H9 (cell line): ENCODE measurements at regions not wholly inside any gene's neighbourhood (a gene's known extent, or its start where the extent isn't known, plus 50 kb on each side); places are given as distances from the start of the nearest gene placed in this dataset.

Experiments
- DNase-seq: peaks from one replicate; pipeline ENCODE4 v3.0.0-alpha.2; 2017
- H2AFZ ChIP-seq: one replicate; pipeline ENCODE4 v1.6.1; 2013; ENCODE audit warnings: mild to moderate bottlenecking, low read length, control low read depth, moderate library complexity
- H2AK5ac ChIP-seq: 2 replicates; pipeline ENCODE4 v1.6.1; 2013; ENCODE audit warnings: low read length, control low read depth, mixed read lengths; ENCODE audit not compliant: insufficient read length
- H2BK120ac ChIP-seq: one replicate; pipeline ENCODE4 v1.6.1; 2013; ENCODE audit warnings: low read depth, mild to moderate bottlenecking, low read length, control low read depth, inconsistent platforms; ENCODE audit not compliant: poor library complexity, severe bottlenecking
- H2BK12ac ChIP-seq: 2 replicates; pipeline ENCODE4 v1.6.1; 2013; ENCODE audit warnings: low read length, control low read depth, mixed read lengths, low read depth; ENCODE audit not compliant: insufficient read length
- H2BK15ac ChIP-seq: 2 replicates; pipeline ENCODE4 v1.6.1; 2013; ENCODE audit warnings: low read depth, low read length, control low read depth
- H2BK20ac ChIP-seq: one replicate; pipeline ENCODE4 v1.6.1; 2013; ENCODE audit warnings: low read depth, mild to moderate bottlenecking, low read length, control low read depth, inconsistent platforms; ENCODE audit not compliant: poor library complexity, severe bottlenecking
- H2BK5ac ChIP-seq: 2 replicates; pipeline ENCODE4 v1.6.1; 2013; ENCODE audit warnings: low read length, control low read depth, mixed read lengths; ENCODE audit not compliant: insufficient read length
- H3K14ac ChIP-seq: 2 replicates; pipeline ENCODE4 v1.6.1; 2013; ENCODE audit warnings: low read length, control low read depth; ENCODE audit not compliant: insufficient read depth
- H3K18ac ChIP-seq: 2 replicates; pipeline ENCODE4 v1.6.1; 2013; ENCODE audit warnings: low read depth, mild to moderate bottlenecking, mixed read lengths, low read length, control low read depth; ENCODE audit not compliant: insufficient read length
- H3K23ac ChIP-seq: 2 replicates; pipeline ENCODE4 v1.6.1; 2013; ENCODE audit warnings: low read length, control low read depth, mixed read lengths, low read depth; ENCODE audit not compliant: insufficient read length
- H3K23me2 ChIP-seq: 2 replicates; pipeline ENCODE4 v1.6.1; 2013; ENCODE audit warnings: low read depth, mild to moderate bottlenecking, mixed read lengths, low read length, control low read depth; ENCODE audit not compliant: insufficient read length, poor library complexity, severe bottlenecking
- H3K27ac ChIP-seq: 2 replicates; pipeline ENCODE4 v1.5.1; 2013; ENCODE audit warnings: low read length, control low read depth, mixed read lengths, low read depth; ENCODE audit not compliant: insufficient read length
- H3K27me3 ChIP-seq: 2 replicates; pipeline ENCODE4 v1.6.1; 2013; ENCODE audit warnings: low read length, control low read depth, inconsistent platforms; ENCODE audit not compliant: insufficient read depth
- H3K4ac ChIP-seq: 2 replicates; pipeline ENCODE4 v1.6.1; 2013; ENCODE audit warnings: low read depth, mild to moderate bottlenecking, control low read depth, inconsistent platforms, low read length, moderate library complexity
- H3K4me1 ChIP-seq: 2 replicates; pipeline ENCODE4 v1.6.1; 2013; ENCODE audit warnings: low read length, control low read depth, inconsistent platforms; ENCODE audit not compliant: insufficient read depth
- H3K4me2 ChIP-seq: 2 replicates; pipeline ENCODE4 v1.6.1; 2013; ENCODE audit warnings: low read length, control low read depth, mixed read lengths; ENCODE audit not compliant: insufficient read length, insufficient read depth
- H3K56ac ChIP-seq: 2 replicates; pipeline ENCODE4 v1.6.1; 2013; ENCODE audit warnings: low read depth, mild to moderate bottlenecking, mixed read lengths, low read length, control low read depth; ENCODE audit not compliant: insufficient read length
- H3K79me1 ChIP-seq: 2 replicates; pipeline ENCODE4 v1.6.1; 2013; ENCODE audit warnings: low read depth, mild to moderate bottlenecking, moderate library complexity, low read length, control low read depth, inconsistent platforms; ENCODE audit not compliant: insufficient read depth, poor library complexity, severe bottlenecking
- H3K79me2 ChIP-seq: 2 replicates; pipeline ENCODE4 v1.6.1; 2013; ENCODE audit warnings: low read length, control low read depth, inconsistent platforms; ENCODE audit not compliant: insufficient read depth
- H3K9ac ChIP-seq: 2 replicates; pipeline ENCODE4 v1.6.1; 2013; ENCODE audit warnings: low read length, control low read depth, mixed read lengths; ENCODE audit not compliant: insufficient read length; ENCODE audit errors: extremely low read depth
- H3K9me3 ChIP-seq: one replicate; pipeline ENCODE4 v1.6.1; 2013; ENCODE audit warnings: low read depth, low read length, inconsistent platforms; ENCODE audit not compliant: control insufficient read depth
- H3T11ph ChIP-seq: one replicate; pipeline ENCODE4 v1.6.1; 2013; ENCODE audit warnings: mild to moderate bottlenecking, low read length, control low read depth, inconsistent platforms
- H4K20me1 ChIP-seq: one replicate; pipeline ENCODE4 v1.6.1; 2013; ENCODE audit not compliant: control insufficient read depth, insufficient read length, insufficient read depth
- H4K5ac ChIP-seq: 2 replicates; pipeline ENCODE4 v1.6.1; 2013; ENCODE audit warnings: low read depth, mild to moderate bottlenecking, mixed read lengths, low read length, control low read depth; ENCODE audit not compliant: insufficient read length
- H4K8ac ChIP-seq: replicated peaks from 2 replicates; pipeline ENCODE4 v1.6.1; 2013; ENCODE audit warnings: low read length, control low read depth, mixed read lengths, low read depth; ENCODE audit not compliant: insufficient read length
- H4K91ac ChIP-seq: 2 replicates; pipeline ENCODE4 v1.6.1; 2013; ENCODE audit warnings: low read depth, mild to moderate bottlenecking, moderate library complexity, mixed read lengths, low read length, control low read depth; ENCODE audit not compliant: insufficient read length
- H3K27ac Mint-ChIP-seq, 3 experiments: 2 replicates in 2 of 3; 3 replicates in 1 of 3; pipeline ENCODE4 v1.8.0; 2020 to 2021; ENCODE audit warnings: mixed read lengths in 3 of 3, mild to moderate bottlenecking in 1 of 3, moderate library complexity in 1 of 3
- H3K27me3 Mint-ChIP-seq: 2 replicates; pipeline ENCODE4 v1.8.0; 2021; ENCODE audit warnings: low read depth, mild to moderate bottlenecking, moderate library complexity, mixed read lengths
- H3K36me3 Mint-ChIP-seq, 3 experiments: 2 replicates in 2 of 3; 3 replicates in 1 of 3; pipeline ENCODE4 v1.8.0; 2020 to 2021; ENCODE audit warnings: low read depth in 3 of 3, mixed read lengths in 3 of 3; ENCODE audit not compliant: insufficient read depth in 1 of 3
- H3K4me1 Mint-ChIP-seq, 2 experiments: 2 replicates each; pipeline ENCODE4 v1.8.0; 2020; ENCODE audit warnings: mixed read lengths in 2 of 2
- H3K4me3 Mint-ChIP-seq, 2 experiments: 2 replicates in 1 of 2; 3 replicates in 1 of 2; pipeline ENCODE4 v1.8.0; 2020 to 2021; ENCODE audit warnings: mild to moderate bottlenecking in 2 of 2, mixed read lengths in 2 of 2, moderate library complexity in 1 of 2
- H3K9me3 Mint-ChIP-seq, 2 experiments: 2 replicates in 1 of 2; 3 replicates in 1 of 2; pipeline ENCODE4 v1.8.0; 2020; ENCODE audit warnings: mild to moderate bottlenecking in 2 of 2, mixed read lengths in 2 of 2, moderate library complexity in 1 of 2
- WGBS: extraction: QIAGEN DNeasy Blood & Tissue Kit; methylation state at CpG from one replicate; pipeline ENCODE4 v1.1.7; 2013; ENCODE audit warnings: missing lambda C conversion rate, low lambda C conversion rate, mixed read lengths; ENCODE audit not compliant: insufficient read length; ENCODE audit errors: extremely low coverage; 5-methylcytosine and 5-hydroxymethylcytosine counted together
- TF ChIP-seq, protein P1 (sequence below): fragments of 200-600 bp; sonication (generic); conservative IDR thresholded peaks from 3 replicates; pipeline ENCODE4 v1.8.0; 2021; ENCODE audit warnings: antibody characterized with exemption, mild to moderate bottlenecking

DNA sequence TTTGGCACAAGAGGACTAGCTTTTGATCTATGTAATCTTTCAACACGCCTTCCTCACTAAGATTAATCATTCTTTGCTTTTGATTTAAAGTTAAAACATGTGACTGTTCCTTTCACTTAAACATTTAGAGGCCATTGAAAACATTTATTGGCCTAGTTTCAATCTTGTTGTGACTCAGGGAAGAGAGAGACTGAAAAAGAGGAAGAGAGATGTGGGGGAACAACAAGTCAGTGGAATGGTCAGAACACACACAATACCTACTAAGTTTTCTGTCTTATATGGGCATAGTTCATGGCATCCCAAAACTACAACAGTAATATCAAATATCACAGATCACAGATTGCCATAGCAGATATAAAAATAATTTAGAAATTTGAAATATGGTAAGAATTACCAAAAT, 812.9 kb upstream of the AGA start:
- Histone ChIP-seq H3K23ac (no peak overlapping the region), H3K9ac (no peak overlapping the region), H3K27me3 (no peaks in the 10 kb centered on the region), H3K23me2 (no peaks in the 10 kb centered on the region), H3K4me2 (no peak overlapping the region), H4K20me1 (no peaks in the 10 kb centered on the region), H4K8ac (no peak overlapping the region), H3K4me1 (no peaks in the 10 kb centered on the region), H3K4ac (no peak overlapping the region), H3K9me3 (no peaks in the 10 kb centered on the region), H2AK5ac (no peak overlapping the region), H2BK20ac (no peak overlapping the region), H4K5ac (no peak overlapping the region), H2BK12ac (no peak overlapping the region), H2BK120ac (no peak overlapping the region), H2AFZ (no peak overlapping the region), H3K79me2 (no peaks in the 10 kb centered on the region), H3T11ph (no peak overlapping the region), H2BK15ac (no peak overlapping the region), H3K79me1 (no peaks in the 10 kb centered on the region), H3K56ac (no peak overlapping the region), H3K27ac (no peak overlapping the region), H2BK5ac (no peak overlapping the region), H3K18ac (no peak overlapping the region), H4K91ac (no peak overlapping the region), H3K14ac (no peak overlapping the region)
- Mint-ChIP-seq H3K27me3 (no peaks in the 10 kb centered on the region), H3K4me3 (no peak overlapping the region), H3K36me3 (peaks cover 0 to 15% (median 8%) of the 10 kb centered on the region in 3 experiments; a peak in 3 of 7 replicates), H3K9me3 (peaks cover 19 to 26% of the 10 kb centered on the region in 2 experiments), H3K4me1 (no peaks in the 10 kb centered on the region), H3K27ac (no peak overlapping the region)
- TF ChIP-seq, protein P1, sequence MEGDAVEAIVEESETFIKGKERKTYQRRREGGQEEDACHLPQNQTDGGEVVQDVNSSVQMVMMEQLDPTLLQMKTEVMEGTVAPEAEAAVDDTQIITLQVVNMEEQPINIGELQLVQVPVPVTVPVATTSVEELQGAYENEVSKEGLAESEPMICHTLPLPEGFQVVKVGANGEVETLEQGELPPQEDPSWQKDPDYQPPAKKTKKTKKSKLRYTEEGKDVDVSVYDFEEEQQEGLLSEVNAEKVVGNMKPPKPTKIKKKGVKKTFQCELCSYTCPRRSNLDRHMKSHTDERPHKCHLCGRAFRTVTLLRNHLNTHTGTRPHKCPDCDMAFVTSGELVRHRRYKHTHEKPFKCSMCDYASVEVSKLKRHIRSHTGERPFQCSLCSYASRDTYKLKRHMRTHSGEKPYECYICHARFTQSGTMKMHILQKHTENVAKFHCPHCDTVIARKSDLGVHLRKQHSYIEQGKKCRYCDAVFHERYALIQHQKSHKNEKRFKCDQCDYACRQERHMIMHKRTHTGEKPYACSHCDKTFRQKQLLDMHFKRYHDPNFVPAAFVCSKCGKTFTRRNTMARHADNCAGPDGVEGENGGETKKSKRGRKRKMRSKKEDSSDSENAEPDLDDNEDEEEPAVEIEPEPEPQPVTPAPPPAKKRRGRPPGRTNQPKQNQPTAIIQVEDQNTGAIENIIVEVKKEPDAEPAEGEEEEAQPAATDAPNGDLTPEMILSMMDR: no peak
- no CpG with 5 or more reads among the region's 1 CpG for WGBS
- no peak for DNase-seq
